ENCODE measurements at regions not wholly inside any gene's neighbourhood (a gene's known extent, or its start where the extent isn't known, plus 50 kb on each side); places are given as distances from the start of the nearest gene placed in this dataset.

GRCh38 chr6:105469946-105470345 is 67.1 kb upstream of the PREP start:
- no peak for DNase-seq

DNA sequence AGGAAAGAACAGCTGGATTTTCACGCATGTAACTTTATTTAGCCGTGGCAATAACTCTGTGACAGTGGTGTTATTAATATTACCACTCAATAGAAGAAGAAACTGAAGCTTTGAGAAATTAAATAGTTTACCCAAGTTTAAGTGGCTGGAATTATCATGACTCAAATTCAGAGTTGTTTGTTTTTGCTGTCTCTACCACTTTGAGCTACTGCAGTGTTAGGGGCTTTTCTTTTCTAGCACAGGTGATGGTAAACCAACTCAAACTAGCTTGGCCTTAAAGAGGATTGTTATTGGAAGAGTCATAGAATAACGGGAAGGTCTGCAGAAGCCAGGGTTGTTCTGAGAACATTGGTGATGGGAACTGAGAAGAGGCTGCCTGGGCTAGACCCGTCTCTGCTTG is 66.0 kb upstream of the PREP start:
- no peak for DNase-seq

DNA sequence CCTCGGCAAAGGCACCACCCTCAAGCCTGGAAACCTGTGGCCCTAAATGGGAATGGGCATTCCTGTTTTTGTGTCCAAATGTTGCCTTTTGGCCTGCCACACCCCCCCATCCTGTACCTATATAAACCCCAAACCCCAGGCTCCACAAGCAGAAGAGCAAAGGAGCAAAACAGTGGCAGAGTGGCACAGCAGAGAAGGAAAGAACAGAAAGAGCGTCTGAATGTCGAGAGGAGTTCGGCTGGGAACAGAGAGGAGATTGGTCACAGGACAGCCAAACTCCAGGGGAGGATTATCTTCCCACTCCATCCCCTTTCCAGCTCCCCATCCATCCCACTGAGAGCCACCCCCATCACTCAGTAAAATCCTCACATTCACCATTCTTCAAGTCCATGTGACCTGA is 58.0 kb upstream of the PREP start:
- DNase-seq: no peak

GRCh38 chr6:105459864-105460263 is 57.0 kb upstream of the PREP start:
- no peak for DNase-seq

DNA sequence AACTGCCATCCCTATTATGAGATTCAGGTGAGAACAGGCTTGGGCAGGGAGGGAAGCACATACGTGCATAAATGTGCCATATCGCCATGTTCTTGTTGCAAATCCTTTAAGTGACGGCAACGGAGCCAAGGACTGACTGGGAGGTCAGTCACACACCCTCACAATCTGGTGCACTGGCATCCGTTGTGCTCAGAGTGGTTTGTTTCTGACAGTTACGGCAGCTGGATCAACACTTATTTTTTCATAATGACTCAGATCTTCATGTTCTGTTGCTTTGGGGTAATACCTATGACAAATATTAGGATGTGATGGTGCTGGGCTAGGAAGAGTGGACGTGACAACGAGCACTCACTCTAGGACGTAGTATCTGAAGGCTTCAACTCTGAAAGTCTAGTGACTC is 56.2 kb upstream of the PREP start:
- peak; percentile 89 for DNase-seq

DNA sequence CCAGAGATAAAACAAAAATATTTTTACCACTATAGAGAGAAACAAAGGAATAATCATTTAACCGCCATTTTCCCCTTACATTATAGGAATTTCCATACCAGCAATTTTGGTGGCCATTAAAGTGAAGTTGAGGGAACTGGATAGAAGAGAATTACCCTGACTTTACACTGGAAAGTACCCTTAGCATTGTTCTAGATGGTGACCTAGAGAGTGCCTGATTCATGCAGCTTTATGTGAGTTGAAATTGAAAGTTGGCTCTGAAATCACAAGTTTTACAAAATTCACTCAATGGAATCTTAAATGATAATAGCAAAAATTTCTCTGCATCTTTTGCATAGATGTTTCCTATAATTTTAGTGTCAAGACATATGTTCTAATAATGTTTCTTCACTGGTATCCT is 55.7 kb upstream of the PREP start:
- DNase-seq: peak; percentile 50

- DNase-seq: no peak
These were observed 55.2 kb upstream of the PREP start for GRCh38 chr6:105458084-105458483.

- no peak for DNase-seq
These were observed 51.1 kb upstream of the PREP start for GRCh38 chr6:105453968-105454367.

GRCh38 chr6:105452924-105453756 is 50.3 kb upstream of the PREP start:
- peak; percentile 39 for DNase-seq
